OCI-LY1 (cell line): ENCODE measurements at regions not wholly inside any gene's neighbourhood (a gene's known extent, or its start where the extent isn't known, plus 50 kb on each side); places are given as distances from the start of the nearest gene placed in this dataset.

Experiments
- H2AFZ ChIP-seq: fragments of 200-600 bp; sonication (generic), shearing (Covaris generic); 2 replicates; pipeline ENCODE4 v1.6.0; 2014; ENCODE audit warnings: antibody characterized with exemption, mild to moderate bottlenecking, low read length
- H3F3A ChIP-seq: fragments of 200-600 bp; sonication (generic), shearing (Covaris generic); 2 replicates; pipeline ENCODE4 v1.6.0; 2014; ENCODE audit warnings: mild to moderate bottlenecking, antibody characterized with exemption, low read length, moderate library complexity; ENCODE audit not compliant: insufficient read depth
- H3K27ac ChIP-seq: fragments of 200-600 bp; sonication (generic); 2 replicates; pipeline ENCODE4 v1.5.1; 2014; ENCODE audit warnings: low read length, mixed run types, mild to moderate bottlenecking, low read depth; ENCODE audit not compliant: poor library complexity, severe bottlenecking
- H3K27me3 ChIP-seq: fragments of 200-600 bp; sonication (generic); 2 replicates; pipeline ENCODE4 v1.6.0; 2014; ENCODE audit warnings: antibody characterized with exemption, mild to moderate bottlenecking, low read length, moderate library complexity; ENCODE audit not compliant: insufficient read depth
- H3K36me3 ChIP-seq: fragments of 200-600 bp; sonication (generic); 2 replicates; pipeline ENCODE4 v1.6.1; 2014; ENCODE audit warnings: mild to moderate bottlenecking, antibody characterized with exemption, low read length, moderate library complexity, mixed read lengths; ENCODE audit not compliant: insufficient read depth
- H3K4me1 ChIP-seq: fragments of 200-600 bp; sonication (generic); 2 replicates; pipeline ENCODE4 v1.5.1; 2014; ENCODE audit warnings: mild to moderate bottlenecking, low read length, moderate library complexity; ENCODE audit not compliant: insufficient read depth, severe bottlenecking
- H3K4me2 ChIP-seq: fragments of 200-600 bp; sonication (generic), shearing (Covaris generic); 2 replicates; pipeline ENCODE4 v1.6.1; 2014; ENCODE audit warnings: low read length
- H3K4me3 ChIP-seq: fragments of 200-600 bp; sonication (generic); 2 replicates; pipeline ENCODE4 v1.5.1; 2014; ENCODE audit warnings: low read length, low read depth, mild to moderate bottlenecking, mixed read lengths; ENCODE audit not compliant: poor library complexity, severe bottlenecking
- H3K79me2 ChIP-seq: fragments of 200-600 bp; shearing (Covaris generic); 2 replicates; pipeline ENCODE4 v1.6.1; 2016; ENCODE audit warnings: mixed run types, low read length, mixed read lengths; ENCODE audit not compliant: insufficient read depth
- H3K9ac ChIP-seq: fragments of 200-600 bp; sonication (generic), shearing (Covaris generic); 2 replicates; pipeline ENCODE4 v1.6.1; 2014; ENCODE audit warnings: mild to moderate bottlenecking, low read length, mixed read lengths
- H3K9me2 ChIP-seq: fragments of 200-600 bp; sonication (generic), shearing (Covaris generic); 2 replicates; pipeline ENCODE4 v1.6.1; 2014; ENCODE audit warnings: low read depth, mild to moderate bottlenecking, low read length, mixed read lengths
- H3K9me3 ChIP-seq: fragments of 200-600 bp; shearing (Covaris generic); 2 replicates; pipeline ENCODE4 v1.6.1; 2014; ENCODE audit warnings: low read length, mixed read lengths
- H4K20me1 ChIP-seq: fragments of 200-600 bp; sonication (generic), shearing (Covaris generic); 2 replicates; pipeline ENCODE4 v1.6.0; 2016; ENCODE audit warnings: mild to moderate bottlenecking, low read length; ENCODE audit not compliant: insufficient read depth
- EZH2 ChIP-seq: fragments of 200-600 bp; sonication (generic), shearing (Covaris generic); IDR thresholded peaks from 2 replicates; pipeline ENCODE4 v1.8.0; 2017; ENCODE audit warnings: borderline replicate concordance, mixed run types, mild to moderate bottlenecking, antibody characterized with exemption, low read length, moderate library complexity, mixed read lengths
- TF ChIP-seq, protein P1 (sequence below): fragments of 200-600 bp; sonication (generic), shearing (Covaris generic); IDR thresholded peaks from 2 replicates; pipeline ENCODE4 v1.5.1; 2017; ENCODE audit warnings: mild to moderate bottlenecking, antibody characterized with exemption, low read length, moderate library complexity, mixed read lengths

DNA sequence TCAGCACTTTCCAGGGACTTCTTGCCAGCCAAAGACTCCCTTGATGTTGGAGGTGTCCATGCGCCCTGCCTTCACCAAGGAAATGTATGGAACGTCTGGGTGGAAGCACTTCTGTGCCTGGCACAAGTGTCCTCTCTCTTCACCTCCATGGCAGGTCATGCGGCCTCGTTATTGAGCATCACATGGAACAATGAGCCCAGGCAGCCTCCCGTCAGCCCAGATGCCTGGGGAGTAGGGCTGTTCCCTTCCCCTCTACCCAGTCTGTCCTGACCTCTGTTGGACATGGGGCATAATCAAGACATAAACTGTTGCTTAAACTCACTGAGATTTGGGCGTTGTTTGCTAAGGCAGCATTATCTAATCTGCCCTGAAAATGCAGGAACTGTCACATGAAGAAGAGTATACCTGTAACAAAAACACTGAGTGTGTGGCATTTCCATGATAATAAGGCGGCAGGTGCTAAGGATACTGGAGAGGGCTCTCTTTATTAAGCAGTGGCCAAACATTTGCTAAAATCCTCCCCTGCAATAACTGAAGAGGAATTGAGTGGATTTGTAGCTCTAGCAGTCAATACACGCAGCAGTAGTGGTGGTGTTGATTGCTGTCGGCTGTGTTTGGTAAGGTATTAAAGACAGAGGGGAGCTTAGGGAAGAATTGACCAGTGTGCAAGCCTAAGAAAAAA, 338.2 kb upstream of the ATP10A start:
- Histone ChIP-seq H3K27ac (no peak overlapping the region), H3K9me2 (no peaks in the 10 kb centered on the region), H3K9ac (no peak overlapping the region), H3K27me3 (no peaks in the 10 kb centered on the region), H3F3A (no peaks in the 10 kb centered on the region), H3K36me3 (no peaks in the 10 kb centered on the region), H3K9me3 (no peaks in the 10 kb centered on the region), H3K79me2 (no peaks in the 10 kb centered on the region), H4K20me1 (no peaks in the 10 kb centered on the region), H3K4me3 (no peak overlapping the region), H3K4me2 (no peak overlapping the region), H3K4me1 (no peaks in the 10 kb centered on the region), H2AFZ (no peak overlapping the region)
- TF ChIP-seq, protein P1, sequence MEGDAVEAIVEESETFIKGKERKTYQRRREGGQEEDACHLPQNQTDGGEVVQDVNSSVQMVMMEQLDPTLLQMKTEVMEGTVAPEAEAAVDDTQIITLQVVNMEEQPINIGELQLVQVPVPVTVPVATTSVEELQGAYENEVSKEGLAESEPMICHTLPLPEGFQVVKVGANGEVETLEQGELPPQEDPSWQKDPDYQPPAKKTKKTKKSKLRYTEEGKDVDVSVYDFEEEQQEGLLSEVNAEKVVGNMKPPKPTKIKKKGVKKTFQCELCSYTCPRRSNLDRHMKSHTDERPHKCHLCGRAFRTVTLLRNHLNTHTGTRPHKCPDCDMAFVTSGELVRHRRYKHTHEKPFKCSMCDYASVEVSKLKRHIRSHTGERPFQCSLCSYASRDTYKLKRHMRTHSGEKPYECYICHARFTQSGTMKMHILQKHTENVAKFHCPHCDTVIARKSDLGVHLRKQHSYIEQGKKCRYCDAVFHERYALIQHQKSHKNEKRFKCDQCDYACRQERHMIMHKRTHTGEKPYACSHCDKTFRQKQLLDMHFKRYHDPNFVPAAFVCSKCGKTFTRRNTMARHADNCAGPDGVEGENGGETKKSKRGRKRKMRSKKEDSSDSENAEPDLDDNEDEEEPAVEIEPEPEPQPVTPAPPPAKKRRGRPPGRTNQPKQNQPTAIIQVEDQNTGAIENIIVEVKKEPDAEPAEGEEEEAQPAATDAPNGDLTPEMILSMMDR = no peak
- TF ChIP-seq EZH2 = no peak

DNA sequence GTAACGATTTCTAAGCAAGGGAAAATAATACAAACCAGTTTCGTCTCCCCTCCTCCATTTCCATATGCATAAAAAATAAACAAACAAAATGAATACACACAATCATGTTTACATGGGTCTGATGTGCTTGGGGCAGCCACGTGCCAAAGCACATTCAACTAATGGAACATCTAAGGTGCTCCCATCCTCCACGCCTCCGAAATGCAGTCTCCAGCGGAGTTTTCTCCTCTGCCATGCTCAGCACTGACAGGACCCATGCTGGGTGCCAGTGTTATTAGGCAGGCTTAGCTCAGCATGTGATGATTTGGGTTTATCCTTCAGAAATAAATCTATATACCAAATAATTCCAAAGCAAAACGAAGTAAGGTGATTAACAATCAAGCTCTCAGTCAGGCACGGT, 337.3 kb upstream of the ATP10A start:
- Histone ChIP-seq H3K36me3 (no peaks in the 10 kb centered on the region), H4K20me1 (no peaks in the 10 kb centered on the region), H3K4me2 (no peak overlapping the region), H3F3A (no peaks in the 10 kb centered on the region), H3K4me1 (no peaks in the 10 kb centered on the region), H3K4me3 (no peak overlapping the region), H3K9me3 (no peaks in the 10 kb centered on the region), H2AFZ (no peak overlapping the region), H3K27me3 (no peaks in the 10 kb centered on the region), H3K9me2 (no peaks in the 10 kb centered on the region), H3K9ac (no peak overlapping the region), H3K79me2 (no peaks in the 10 kb centered on the region), H3K27ac (no peak overlapping the region)
- no peak for TF ChIP-seq EZH2
- TF ChIP-seq, protein P1 = no peak

DNA sequence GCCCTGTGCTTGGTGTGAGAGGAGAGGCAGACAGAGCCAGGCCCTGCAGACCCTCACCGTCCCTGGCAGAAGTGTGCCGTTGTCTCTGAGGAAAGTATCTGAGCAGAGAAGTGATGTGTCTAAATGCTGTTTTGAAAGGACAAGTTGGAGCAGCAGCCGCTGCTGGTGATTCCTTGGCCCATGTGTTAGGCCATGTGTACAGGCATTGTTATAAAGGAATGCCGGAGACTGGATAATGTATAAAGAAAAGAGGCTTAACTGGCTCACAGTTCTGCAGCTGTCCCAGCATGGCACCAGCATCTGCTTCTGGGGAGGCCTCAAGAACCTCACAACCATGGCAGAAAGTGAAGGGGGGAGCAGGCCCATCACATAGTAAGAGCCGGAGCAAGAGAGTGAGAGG, 334.6 kb upstream of the ATP10A start:
- Histone ChIP-seq H4K20me1 (no peaks in the 10 kb centered on the region), H3K9ac (no peak overlapping the region), H3F3A (no peaks in the 10 kb centered on the region), H3K27me3 (no peaks in the 10 kb centered on the region), H3K79me2 (no peaks in the 10 kb centered on the region), H3K9me2 (no peaks in the 10 kb centered on the region), H3K4me3 (no peak overlapping the region), H3K4me2 (no peak overlapping the region), H3K4me1 (no peaks in the 10 kb centered on the region), H3K27ac (no peak overlapping the region), H2AFZ (no peak overlapping the region), H3K9me3 (no peaks in the 10 kb centered on the region), H3K36me3 (no peaks in the 10 kb centered on the region)
- TF ChIP-seq, protein P1 = no peak
- TF ChIP-seq EZH2 = no peak
